DOHH2 (cell line): ENCODE measurements at regions not wholly inside any gene's neighbourhood (a gene's known extent, or its start where the extent isn't known, plus 50 kb on each side); places are given as distances from the start of the nearest gene placed in this dataset.

Source experiments
- CTCF ChIP-seq: fragments of 200-600 bp; sonication (generic); IDR thresholded peaks from one replicate; pipeline ENCODE4 v1.5.1; 2014; ENCODE audit warnings: antibody characterized with exemption, mild to moderate bottlenecking, low read depth, low read length; ENCODE audit not compliant: poor library complexity, severe bottlenecking
- EZH2phosphoT487 ChIP-seq: fragments of 200-600 bp; sonication (generic); IDR thresholded peaks from 2 replicates; pipeline ENCODE4 v1.6.1; 2017; ENCODE audit warnings: borderline replicate concordance, mild to moderate bottlenecking, antibody characterized with exemption, low read length, moderate library complexity, mixed read lengths

- TF ChIP-seq CTCF = no peak
- TF ChIP-seq EZH2phosphoT487 = no peak
Observed at GRCh38 chr15:58293622-58294550, 137.9 kb upstream of the LIPC start.
